IMR-90 (cell line): ENCODE measurements at regions not wholly inside any gene's neighbourhood (a gene's known extent, or its start where the extent isn't known, plus 50 kb on each side); places are given as distances from the start of the nearest gene placed in this dataset.

ENCODE experiments used
- ATAC-seq: fragments of 200-7000 bp; cut with Tn5 transposase; 2 replicates; pipeline ENCODE4 v1.9.1; 2020; ENCODE audit warnings: low read depth, mild to moderate bottlenecking, moderate library complexity
- BruUV-seq: library from RNA; stranded (reverse); fragments of 400-500 nt; replicated peaks from 2 replicates; lab custom pipeline; 2021; lab: Mats Ljungman, UMichigan
- CTCF ChIA-PET: fragments of 300-600 bp; formaldehyde crosslinking; extraction: SDS; loops from one replicate; lab custom pipeline; 2021; ENCODE audit warnings: antibody characterized with exemption; lab: Yijun Ruan, JAX
- POLR2A ChIA-PET: fragments of 300-600 bp; sonication (Branson Sonifier 250); formaldehyde crosslinking; loops from one replicate; lab custom pipeline; 2022; ENCODE audit warnings: antibody characterized with exemption; ENCODE audit not compliant: unreplicated experiment; lab: Charles Lee
- DNase-seq: peaks from one replicate; pipeline ENCODE4 v3.0.0; 2013
- H2AFZ ChIP-seq: replicated peaks from 2 replicates; pipeline ENCODE3; 2013; ENCODE audit warnings: low read length, mild to moderate bottlenecking; ENCODE audit not compliant: poor library complexity
- H2AK5ac ChIP-seq: 2 replicates; pipeline ENCODE4 v1.6.1; 2013; ENCODE audit warnings: low read depth, low read length, inconsistent platforms
- H2AK9ac ChIP-seq: replicated peaks from 2 replicates; pipeline ENCODE3; 2013; ENCODE audit warnings: mild to moderate bottlenecking, low read depth, low read length, moderate library complexity; ENCODE audit not compliant: poor library complexity
- H2BK120ac ChIP-seq: 2 replicates; pipeline ENCODE4 v1.6.1; 2013; ENCODE audit warnings: low read depth, low read length, inconsistent platforms
- H2BK15ac ChIP-seq: 3 replicates; pipeline ENCODE4 v1.6.1; 2013; ENCODE audit warnings: low read depth, low read length, inconsistent platforms
- H2BK20ac ChIP-seq: 2 replicates; pipeline ENCODE4 v1.6.1; 2013; ENCODE audit warnings: low read depth, mild to moderate bottlenecking, inconsistent platforms, low read length, moderate library complexity
- H2BK5ac ChIP-seq: 2 replicates; pipeline ENCODE4 v1.6.1; 2013; ENCODE audit warnings: mild to moderate bottlenecking, low read depth, low read length, inconsistent platforms; ENCODE audit not compliant: poor library complexity, severe bottlenecking
- H3K14ac ChIP-seq: replicated peaks from 2 replicates; pipeline ENCODE4 v1.6.1; 2013; ENCODE audit warnings: low read depth, low read length, inconsistent platforms
- H3K18ac ChIP-seq: 2 replicates; pipeline ENCODE4 v1.6.1; 2013; ENCODE audit warnings: low read depth, low read length, control low read depth
- H3K23ac ChIP-seq: 2 replicates; pipeline ENCODE4 v1.6.1; 2013; ENCODE audit warnings: low read depth, low read length, inconsistent platforms
- H3K27ac ChIP-seq: 2 replicates; pipeline ENCODE4 v1.5.1; 2013; ENCODE audit warnings: mild to moderate bottlenecking, control low read depth, low read length; ENCODE audit not compliant: insufficient read depth
- H3K27me3 ChIP-seq: 2 replicates; pipeline ENCODE4 v1.6.1; 2013; ENCODE audit warnings: low read length; ENCODE audit not compliant: control insufficient read depth, insufficient read depth
- H3K36me3 ChIP-seq: 2 replicates; pipeline ENCODE4 v1.6.1; 2013; ENCODE audit warnings: low read length, mixed read lengths; ENCODE audit not compliant: control insufficient read depth, insufficient read depth
- H3K4ac ChIP-seq: 2 replicates; pipeline ENCODE4 v1.6.1; 2013; ENCODE audit warnings: low read depth, low read length, inconsistent platforms
- H3K4me1 ChIP-seq: 2 replicates; pipeline ENCODE4 v1.6.1; 2013; ENCODE audit warnings: low read length, mixed read lengths; ENCODE audit not compliant: control insufficient read depth, insufficient read depth
- H3K4me2 ChIP-seq: 2 replicates; pipeline ENCODE4 v1.6.1; 2013; ENCODE audit warnings: low read depth, mild to moderate bottlenecking, control low read depth, low read length, moderate library complexity
- H3K4me3 ChIP-seq: 2 replicates; pipeline ENCODE4 v1.5.1; 2013; ENCODE audit warnings: low read depth, mild to moderate bottlenecking, control low read depth, low read length, moderate library complexity; ENCODE audit not compliant: insufficient read depth
- H3K56ac ChIP-seq: 2 replicates; pipeline ENCODE4 v1.6.1; 2013; ENCODE audit warnings: low read length, inconsistent platforms; ENCODE audit not compliant: insufficient read depth; ENCODE audit errors: extremely low read depth
- H3K79me1 ChIP-seq, 2 experiments: 2 replicates each; pipeline ENCODE4 v1.6.1; 2013; ENCODE audit warnings: low read length in 2 of 2, inconsistent platforms in 1 of 2, low read depth in 1 of 2
- H3K9ac ChIP-seq: 2 replicates; pipeline ENCODE4 v1.6.1; 2013; ENCODE audit warnings: low read depth, low read length, control low read depth
- H3K9me1 ChIP-seq: 2 replicates; pipeline ENCODE4 v1.6.1; 2013; ENCODE audit warnings: low read length, inconsistent platforms; ENCODE audit not compliant: insufficient read depth
- H3K9me3 ChIP-seq: 2 replicates; pipeline ENCODE4 v1.6.1; 2013; ENCODE audit warnings: low read length; ENCODE audit not compliant: control insufficient read depth, insufficient read depth
- H4K20me1 ChIP-seq: 2 replicates; pipeline ENCODE4 v1.6.1; 2013; ENCODE audit warnings: low read length, inconsistent platforms; ENCODE audit not compliant: insufficient read depth
- H4K5ac ChIP-seq: 2 replicates; pipeline ENCODE4 v1.6.1; 2013; ENCODE audit warnings: mild to moderate bottlenecking, low read depth, low read length, control low read depth
- H4K8ac ChIP-seq, 2 experiments: 2 replicates each; pipeline ENCODE4 v1.6.1; 2013; ENCODE audit warnings: low read depth in 2 of 2, low read length in 2 of 2, control low read depth in 1 of 2, inconsistent platforms in 1 of 2
- H4K91ac ChIP-seq: 2 replicates; pipeline ENCODE4 v1.6.1; 2013; ENCODE audit warnings: low read depth, low read length, inconsistent platforms; ENCODE audit not compliant: insufficient read depth
- CTCF ChIP-seq: conservative IDR thresholded peaks from 2 replicates; pipeline ENCODE4 v1.5.1; 2012; ENCODE audit warnings: mild to moderate bottlenecking, low read depth, low read length, improper control_type of control experiment
- MAFK ChIP-seq: IDR thresholded peaks from 2 replicates; pipeline ENCODE4 v1.6.1; 2012; ENCODE audit warnings: low read depth, low read length, improper control_type of control experiment
- SMC3 ChIP-seq: fragments of 150-350 bp; IDR thresholded peaks from 2 replicates; pipeline ENCODE4 v1.6.1; 2016; ENCODE audit warnings: low read depth, mild to moderate bottlenecking, antibody characterized with exemption, low read length, moderate library complexity
- WGBS, 2 experiments: methylation state at CpG; one replicate each; pipeline versions ENCODE4 v1.1.5 to v1.1.7; 2013; ENCODE audit warnings: missing lambda C conversion rate in 2 of 2; ENCODE audit not compliant: insufficient read length in 1 of 2; ENCODE audit errors: extremely low coverage in 2 of 2; 5-methylcytosine and 5-hydroxymethylcytosine counted together
- dilution Hi-C: fragments of 300-500 bp; cut with HindIII; formaldehyde crosslinking; loops from one replicate; pipeline ENCODE4 v1.14.3; 2018; ENCODE audit warnings: low sequenced_read_pairs; ENCODE audit not compliant: unreplicated experiment
- in situ Hi-C: fragments of 300-500 bp; cut with MboI; formaldehyde crosslinking; loops from 3 replicates; pipeline ENCODE4 v1.14.3; 2019; ENCODE audit warnings: low sequenced_read_pairs, inconsistent platforms, mixed read lengths
- intact Hi-C: fragments of 100-400 bp; cut with micrococcal nuclease; formaldehyde crosslinking; loops from 2 replicates; pipeline ENCODE4 v1.10.0; 2022

- Histone ChIP-seq H3K36me3 (no peaks in the 10 kb centered on the region), H3K79me1 (no peaks in the 10 kb centered on the region), H3K23ac (no peak overlapping the region), H2BK120ac (no peak overlapping the region), H3K27ac (no peak overlapping the region), H4K5ac (no peak overlapping the region), H3K14ac (no peak overlapping the region), H3K18ac (no peak overlapping the region), H3K9me1 (0 out of 2 replicates have a peak, but pooled peaks cover 3% of the 10 kb centered on the region), H2BK5ac (no peak overlapping the region), H2AK5ac (no peak overlapping the region), H4K8ac (no peak overlapping the region), H2BK15ac (no peak overlapping the region), H3K4me3 (no peak overlapping the region), H4K20me1 (no peaks in the 10 kb centered on the region), H3K4ac (no peak overlapping the region), H3K4me1 (no peaks in the 10 kb centered on the region), H3K27me3 (no peaks in the 10 kb centered on the region), H4K91ac (no peak overlapping the region), H2AK9ac (no peak overlapping the region), H3K9ac (no peak overlapping the region), H2BK20ac (no peak overlapping the region), H2AFZ (no peak overlapping the region), H3K4me2 (no peak overlapping the region), H3K9me3 (no peaks in the 10 kb centered on the region), H3K56ac (no peak overlapping the region)
- dilution Hi-C loops (no loop called here), in situ Hi-C loops (no loop called here), intact Hi-C loops (no loop called here)
- CTCF ChIA-PET = no interaction called here
- no peak for DNase-seq
- WGBS, 2 experiments = 82% methylated on average over 3 of the region's 6 CpGs; no CpG with 5 or more reads in 1 of the 2 experiments
- ATAC-seq = no peak
- no TSS peak for BruUV-seq
- TF ChIP-seq SMC3 (no peak), CTCF (no peak), MAFK (no peak)
- POLR2A ChIA-PET = no interaction called here
Measured at GRCh38 chr20:5689463-5689862, 60.7 kb upstream of the SHLD1 start.
